SIG-M5 treated with dmso at 0.1 percent for 504 hours (cell line): ENCODE measurements at regions not wholly inside any gene's neighbourhood (a gene's known extent, or its start where the extent isn't known, plus 50 kb on each side); places are given as distances from the start of the nearest gene placed in this dataset.

ENCODE experiments used
- DNase-seq: peaks from one replicate; lab custom pipeline; 2025; ENCODE audit not compliant: unreplicated experiment; lab: John Stamatoyannopoulos, UW

- no peak for DNase-seq
Observed at GRCh38 chr18:75518007-75518406, 90.5 kb upstream of the SMIM21 start.

GRCh38 chr18:75517286-75517685, 89.8 kb upstream of the SMIM21 start:
- no peak for DNase-seq

GRCh38 chr18:75507636-75508035, 80.1 kb upstream of the SMIM21 start:
- DNase-seq: no peak

GRCh38 chr18:75506913-75507312, 79.4 kb upstream of the SMIM21 start:
- DNase-seq: no peak

GRCh38 chr18:75504469-75504868, 77.0 kb upstream of the SMIM21 start:
- DNase-seq: no peak

- no peak for DNase-seq
Observed at GRCh38 chr18:75503615-75504014, 76.1 kb upstream of the SMIM21 start.

GRCh38 chr18:75502286-75502685, 74.8 kb upstream of the SMIM21 start:
- DNase-seq: no peak

- DNase-seq: no peak
Observed at GRCh38 chr18:75500545-75500944, 73.0 kb upstream of the SMIM21 start.

- DNase-seq: no peak
Observed at GRCh38 chr18:75497576-75498235, 70.2 kb upstream of the SMIM21 start.

GRCh38 chr18:75496151-75496550, 68.6 kb upstream of the SMIM21 start:
- no peak for DNase-seq

GRCh38 chr18:75492852-75493251, 65.3 kb upstream of the SMIM21 start:
- DNase-seq: no peak

- no peak for DNase-seq
Observed at GRCh38 chr18:75491361-75491760, 63.9 kb upstream of the SMIM21 start.

- DNase-seq: no peak
Observed at GRCh38 chr18:75489493-75490190, 62.1 kb upstream of the SMIM21 start.

- no peak for DNase-seq
Observed at GRCh38 chr18:75483662-75484061, 56.2 kb upstream of the SMIM21 start.

GRCh38 chr18:75482880-75483279, 55.4 kb upstream of the SMIM21 start:
- no peak for DNase-seq

GRCh38 chr18:75480487-75480886, 53.0 kb upstream of the SMIM21 start:
- DNase-seq: no peak

GRCh38 chr18:75478996-75479880, 51.7 kb upstream of the SMIM21 start:
- DNase-seq: peak; percentile 4

- DNase-seq: peak; percentile 54
Observed at GRCh38 chr18:75477900-75478299, 50.4 kb upstream of the SMIM21 start.
